ENCODE measurements at regions not wholly inside any gene's neighbourhood (a gene's known extent, or its start where the extent isn't known, plus 50 kb on each side); places are given as distances from the start of the nearest gene placed in this dataset.

GRCh38 chr11:134780486-134781147 lies 368.6 kb upstream of the B3GAT1 start:
- Histone ChIP-seq H3K4me1 (ENCODE audit: low read length) (no peaks in the 10 kb centered on the region), H4K20me1 (ENCODE audit: insufficient read depth, low read length) (no peaks in the 10 kb centered on the region), H3K4me2 (ENCODE audit: low read length) (no peak overlapping the region), H3K27me3 (ENCODE audit: low read depth, low read length) (peaks cover 3% of the 10 kb centered on the region; the same call in 1 of the 2 replicates), H3K79me2 (ENCODE audit: low read length) (no peaks in the 10 kb centered on the region), H3K9ac (ENCODE audit: low read length) (no peak overlapping the region), H3K36me3 (replicated peaks; ENCODE audit: low read depth, low read length) (no peaks in the 10 kb centered on the region), H3K4me3 (ENCODE audit: low read length) (no peak overlapping the region), H3K9me3 (ENCODE audit: insufficient read depth, low read length) (no peaks in the 10 kb centered on the region), H2AFZ (ENCODE audit: low read depth, low read length) (no peak overlapping the region), H3K27ac (ENCODE audit: low read length) (no peak overlapping the region)
- TF ChIP-seq, protein P1, sequence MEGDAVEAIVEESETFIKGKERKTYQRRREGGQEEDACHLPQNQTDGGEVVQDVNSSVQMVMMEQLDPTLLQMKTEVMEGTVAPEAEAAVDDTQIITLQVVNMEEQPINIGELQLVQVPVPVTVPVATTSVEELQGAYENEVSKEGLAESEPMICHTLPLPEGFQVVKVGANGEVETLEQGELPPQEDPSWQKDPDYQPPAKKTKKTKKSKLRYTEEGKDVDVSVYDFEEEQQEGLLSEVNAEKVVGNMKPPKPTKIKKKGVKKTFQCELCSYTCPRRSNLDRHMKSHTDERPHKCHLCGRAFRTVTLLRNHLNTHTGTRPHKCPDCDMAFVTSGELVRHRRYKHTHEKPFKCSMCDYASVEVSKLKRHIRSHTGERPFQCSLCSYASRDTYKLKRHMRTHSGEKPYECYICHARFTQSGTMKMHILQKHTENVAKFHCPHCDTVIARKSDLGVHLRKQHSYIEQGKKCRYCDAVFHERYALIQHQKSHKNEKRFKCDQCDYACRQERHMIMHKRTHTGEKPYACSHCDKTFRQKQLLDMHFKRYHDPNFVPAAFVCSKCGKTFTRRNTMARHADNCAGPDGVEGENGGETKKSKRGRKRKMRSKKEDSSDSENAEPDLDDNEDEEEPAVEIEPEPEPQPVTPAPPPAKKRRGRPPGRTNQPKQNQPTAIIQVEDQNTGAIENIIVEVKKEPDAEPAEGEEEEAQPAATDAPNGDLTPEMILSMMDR (IDR thresholded peaks at IDR 0.05; ENCODE audit: low read depth, low read length) = no peak

DNA sequence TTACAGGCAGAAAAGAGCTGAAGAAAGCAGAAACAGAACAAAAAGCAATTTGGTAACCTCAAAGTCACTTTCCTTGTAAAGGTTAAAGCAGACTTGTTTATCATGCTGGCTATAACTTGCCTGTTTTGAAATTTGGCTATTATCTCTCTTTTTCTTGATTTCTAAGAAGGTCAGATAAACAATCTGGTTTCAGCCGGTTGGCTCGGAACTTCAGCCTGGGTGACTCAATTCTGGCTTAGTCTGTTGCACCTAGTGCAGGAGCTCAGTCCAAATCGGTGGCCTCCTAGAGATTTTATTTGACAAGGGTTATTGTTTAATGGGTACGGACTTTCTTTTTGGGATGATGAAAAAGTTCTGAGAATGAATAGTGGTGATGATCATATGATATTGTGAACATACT lies 367.1 kb upstream of the B3GAT1 start:
- H3K27ac ChIP-seq (ENCODE audit: low read length) = no peak overlapping the region
- no peaks in the 10 kb centered on the region for H3K36me3 ChIP-seq (replicated peaks; ENCODE audit: low read depth, low read length)
- no peak overlapping the region for H2AFZ ChIP-seq (ENCODE audit: low read depth, low read length)
- no peak overlapping the region for H3K9ac ChIP-seq (ENCODE audit: low read length)
- H3K4me3 ChIP-seq (ENCODE audit: low read length) = no peak overlapping the region
- no peak overlapping the region for H3K4me2 ChIP-seq (ENCODE audit: low read length)
- no peak for TF ChIP-seq EZH2phosphoT487 (IDR thresholded peaks at IDR 0.05; ENCODE audit: low read depth)
- TF ChIP-seq, protein P1 (IDR thresholded peaks at IDR 0.05; ENCODE audit: low read depth, low read length) = no peak
- H3K79me2 ChIP-seq (ENCODE audit: low read length) = no peaks in the 10 kb centered on the region
- peaks cover 3% of the 10 kb centered on the region; the same call in 1 of the 2 replicates for H3K27me3 ChIP-seq (ENCODE audit: low read depth, low read length)
- H3K4me1 ChIP-seq (ENCODE audit: low read length) = no peaks in the 10 kb centered on the region
- no peaks in the 10 kb centered on the region for H4K20me1 ChIP-seq (ENCODE audit: insufficient read depth, low read length)
- no peaks in the 10 kb centered on the region for H3K9me3 ChIP-seq (ENCODE audit: insufficient read depth, low read length)

GRCh38 chr11:134768463-134768862 lies 356.4 kb upstream of the B3GAT1 start:
- Histone ChIP-seq H3K4me2 (ENCODE audit: low read length) (no peak overlapping the region), H3K79me2 (ENCODE audit: low read length) (no peaks in the 10 kb centered on the region), H3K9ac (ENCODE audit: low read length) (no peak overlapping the region), H3K27ac (ENCODE audit: low read length) (no peak overlapping the region), H3K9me3 (ENCODE audit: insufficient read depth, low read length) (no peaks in the 10 kb centered on the region), H3K4me3 (ENCODE audit: low read length) (no peak overlapping the region), H4K20me1 (ENCODE audit: insufficient read depth, low read length) (no peaks in the 10 kb centered on the region), H2AFZ (ENCODE audit: low read depth, low read length) (no peak overlapping the region), H3K27me3 (ENCODE audit: low read depth, low read length) (no peaks in the 10 kb centered on the region), H3K36me3 (replicated peaks; ENCODE audit: low read depth, low read length) (no peaks in the 10 kb centered on the region), H3K4me1 (ENCODE audit: low read length) (no peaks in the 10 kb centered on the region)
- no peak for TF ChIP-seq EZH2phosphoT487 (IDR thresholded peaks at IDR 0.05; ENCODE audit: low read depth)
- TF ChIP-seq, protein P1 (IDR thresholded peaks at IDR 0.05; ENCODE audit: low read depth, low read length) = no peak

DNA sequence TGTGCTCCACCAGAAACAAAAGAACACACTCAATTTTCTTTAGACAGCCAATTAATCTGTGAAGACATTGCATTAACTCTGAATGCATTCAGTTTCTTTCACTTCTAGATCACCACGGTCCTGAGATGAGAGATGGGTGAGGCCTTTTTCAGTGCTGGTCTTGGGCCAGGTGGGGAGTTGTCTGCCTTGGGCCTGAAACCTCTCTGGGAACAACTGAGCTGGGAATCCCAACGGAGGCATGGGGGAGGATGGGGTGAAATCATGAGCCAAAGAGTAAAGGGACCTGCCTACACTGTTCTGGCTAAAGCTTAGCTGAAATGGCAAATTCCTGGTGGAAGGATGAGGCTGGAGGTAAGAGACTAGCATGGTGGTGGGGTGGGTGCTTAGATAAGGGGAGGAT lies 353.5 kb upstream of the B3GAT1 start:
- Histone ChIP-seq H2AFZ (ENCODE audit: low read depth, low read length) (no peak overlapping the region), H3K79me2 (ENCODE audit: low read length) (no peaks in the 10 kb centered on the region), H3K27ac (ENCODE audit: low read length) (no peak overlapping the region), H4K20me1 (ENCODE audit: insufficient read depth, low read length) (no peaks in the 10 kb centered on the region), H3K9ac (ENCODE audit: low read length) (no peak overlapping the region), H3K4me1 (ENCODE audit: low read length) (no peaks in the 10 kb centered on the region), H3K4me3 (ENCODE audit: low read length) (no peak overlapping the region), H3K9me3 (ENCODE audit: insufficient read depth, low read length) (no peaks in the 10 kb centered on the region), H3K36me3 (replicated peaks; ENCODE audit: low read depth, low read length) (no peaks in the 10 kb centered on the region), H3K4me2 (ENCODE audit: low read length) (no peak overlapping the region), H3K27me3 (ENCODE audit: low read depth, low read length) (no peaks in the 10 kb centered on the region)
- TF ChIP-seq, protein P1 (IDR thresholded peaks at IDR 0.05; ENCODE audit: low read depth, low read length) = no peak
- TF ChIP-seq EZH2phosphoT487 (IDR thresholded peaks at IDR 0.05; ENCODE audit: low read depth) = no peak
